PC-9 (cell line): ENCODE measurements at regions not wholly inside any gene's neighbourhood (a gene's known extent, or its start where the extent isn't known, plus 50 kb on each side); places are given as distances from the start of the nearest gene placed in this dataset.
A peak's percentile ranks its signal among the peaks of the same experiment; 100 is the strongest.

Experiments used
- BruUV-seq: library from RNA; stranded (reverse); fragments of 400-500 nt; replicated peaks from 2 replicates; lab custom pipeline; 2021; lab: Mats Ljungman, UMichigan
- CTCF ChIA-PET: fragments of 300-600 bp; sonication (Branson Sonifier 250); formaldehyde crosslinking; loops from one replicate; lab custom pipeline; 2022; ENCODE audit warnings: antibody characterized with exemption; lab: Charles Lee
- POLR2A ChIA-PET: fragments of 300-600 bp; sonication (Branson Sonifier 250); formaldehyde crosslinking; loops from one replicate; lab custom pipeline; 2022; ENCODE audit warnings: antibody characterized with exemption; ENCODE audit not compliant: unreplicated experiment; lab: Charles Lee
- DNase-seq, 2 experiments: peaks; one replicate each; pipeline versions ENCODE4 v3.0.0 to v3.0.0-alpha.2; 2015 to 2022; ENCODE audit warnings: mixed read lengths in 1 of 2
- H2AFZ ChIP-seq: fragments of 200-600 bp; sonication (generic); 2 replicates; pipeline ENCODE4 v1.8.1; 2017; ENCODE audit warnings: antibody characterized with exemption
- H3F3A ChIP-seq: fragments of 200-600 bp; sonication (generic); 2 replicates; pipeline ENCODE4 v1.8.1; 2017; ENCODE audit warnings: antibody characterized with exemption, mild to moderate bottlenecking, low read depth; ENCODE audit not compliant: insufficient read depth
- H3K27ac ChIP-seq: fragments of 200-600 bp; sonication (generic); 2 replicates; pipeline ENCODE4 v1.6.1; 2016; ENCODE audit warnings: mixed run types
- H3K27me3 ChIP-seq: fragments of 200-600 bp; sonication (generic); 2 replicates; pipeline ENCODE4 v1.6.1; 2016; ENCODE audit warnings: low read depth, mixed run types; ENCODE audit not compliant: insufficient read depth
- H3K36me3 ChIP-seq: fragments of 200-600 bp; sonication (generic); 2 replicates; pipeline ENCODE4 v1.6.1; 2016; ENCODE audit warnings: low read depth, mixed run types
- H3K4me1 ChIP-seq: fragments of 200-600 bp; sonication (generic); replicated peaks from 2 replicates; pipeline ENCODE4 v1.6.1; 2016; ENCODE audit warnings: mixed run types; ENCODE audit not compliant: insufficient read depth
- H3K4me2 ChIP-seq: fragments of 200-600 bp; sonication (generic); 2 replicates; pipeline ENCODE4 v1.6.1; 2017; ENCODE audit warnings: mixed run types
- H3K4me3 ChIP-seq: fragments of 200-600 bp; sonication (generic); 2 replicates; pipeline ENCODE4 v1.6.1; 2016; ENCODE audit warnings: mixed run types
- H3K79me2 ChIP-seq: fragments of 200-600 bp; sonication (generic); 2 replicates; pipeline ENCODE4 v1.6.1; 2017; ENCODE audit warnings: low read depth, mixed run types
- H3K9me2 ChIP-seq: fragments of 200-600 bp; sonication (generic); 2 replicates; pipeline ENCODE4 v1.8.1; 2017; ENCODE audit warnings: mild to moderate bottlenecking; ENCODE audit not compliant: insufficient read depth
- H3K9me3 ChIP-seq: fragments of 200-600 bp; sonication (generic); 2 replicates; pipeline ENCODE4 v1.8.1; 2016; ENCODE audit warnings: low read depth; ENCODE audit not compliant: insufficient read depth
- H4K20me1 ChIP-seq: fragments of 200-600 bp; sonication (generic); 2 replicates; pipeline ENCODE4 v1.8.1; 2017; ENCODE audit not compliant: insufficient read depth
- CTCF ChIP-seq: fragments of 200-600 bp; sonication (generic); conservative IDR thresholded peaks from 2 replicates; pipeline ENCODE4 v1.6.1; 2017; ENCODE audit warnings: mixed run types, antibody characterized with exemption, mild to moderate bottlenecking, moderate library complexity
- EZH2 ChIP-seq: fragments of 200-600 bp; sonication (generic); IDR thresholded peaks from 2 replicates; pipeline ENCODE4 v1.8.0; 2017; ENCODE audit warnings: antibody characterized with exemption, low read depth
- intact Hi-C: fragments of 100-400 bp; cut with micrococcal nuclease; formaldehyde crosslinking; loops from one replicate; pipeline ENCODE4 v1.10.0; 2022; ENCODE audit not compliant: unreplicated experiment

GRCh38 chr2:212725180-212725579 lies 186.6 kb upstream of the ERBB4 start:
- H3K9me3 ChIP-seq: no peaks in the 10 kb centered on the region
- H2AFZ ChIP-seq: no peak overlapping the region
- no peak overlapping the region for H3K4me2 ChIP-seq
- no peaks in the 10 kb centered on the region for H3K27me3 ChIP-seq
- DNase-seq: no peak
- no peak for TF ChIP-seq CTCF
- TF ChIP-seq EZH2: no peak
- no peaks in the 10 kb centered on the region for H3F3A ChIP-seq
- no peaks in the 10 kb centered on the region for H3K9me2 ChIP-seq
- ChIA-PET POLR2A (no interaction called here), CTCF (no interaction called here)
- H3K27ac ChIP-seq: no peak overlapping the region
- intact Hi-C loops: no loop called here
- BruUV-seq: no TSS peak
- no peaks in the 10 kb centered on the region for H4K20me1 ChIP-seq
- H3K4me1 ChIP-seq: peaks cover 13% of the 10 kb centered on the region; the same call in 1 of the 2 replicates
- no peaks in the 10 kb centered on the region for H3K36me3 ChIP-seq
- no peak overlapping the region for H3K4me3 ChIP-seq
- H3K79me2 ChIP-seq: no peaks in the 10 kb centered on the region

GRCh38 chr2:212723226-212723625 lies 184.6 kb upstream of the ERBB4 start:
- Histone ChIP-seq H3K79me2 (no peaks in the 10 kb centered on the region), H3K9me3 (no peaks in the 10 kb centered on the region), H3K27ac (peak overlapping the region; percentile 26; the same call in 1 of the 2 replicates), H3K27me3 (no peaks in the 10 kb centered on the region), H4K20me1 (no peaks in the 10 kb centered on the region), H3K4me3 (no peak overlapping the region), H2AFZ (no peak overlapping the region), H3K9me2 (no peaks in the 10 kb centered on the region), H3F3A (no peaks in the 10 kb centered on the region), H3K4me2 (peak overlapping the region; percentile 56; the same call in 1 of the 2 replicates), H3K36me3 (no peaks in the 10 kb centered on the region), H3K4me1 (peaks cover 13% of the 10 kb centered on the region; the same call in 1 of the 2 replicates)
- DNase-seq: peak; percentile 1 to 35
- intact Hi-C loops: no loop called here
- no TSS peak for BruUV-seq
- POLR2A ChIA-PET: no interaction called here
- TF ChIP-seq EZH2 (no peak), CTCF (no peak)
- CTCF ChIA-PET: no interaction called here

GRCh38 chr2:212722046-212722445 lies 183.4 kb upstream of the ERBB4 start:
- TF ChIP-seq CTCF (no peak), EZH2 (no peak)
- ChIA-PET CTCF (no interaction called here), POLR2A (no interaction called here)
- no peak overlapping the region for H3K4me3 ChIP-seq
- H3K4me2 ChIP-seq: no peak overlapping the region
- H3K27me3 ChIP-seq: no peaks in the 10 kb centered on the region
- H3K79me2 ChIP-seq: no peaks in the 10 kb centered on the region
- H3K36me3 ChIP-seq: no peaks in the 10 kb centered on the region
- H4K20me1 ChIP-seq: no peaks in the 10 kb centered on the region
- peaks cover 13% of the 10 kb centered on the region; the same call in 1 of the 2 replicates for H3K4me1 ChIP-seq
- intact Hi-C loops: no loop called here
- H2AFZ ChIP-seq: no peak overlapping the region
- H3K27ac ChIP-seq: no peak overlapping the region
- DNase-seq: no peak
- BruUV-seq: no TSS peak
- H3K9me2 ChIP-seq: no peaks in the 10 kb centered on the region
- no peaks in the 10 kb centered on the region for H3F3A ChIP-seq
- H3K9me3 ChIP-seq: no peaks in the 10 kb centered on the region
